WTC11 (cell line): ENCODE measurements at regions not wholly inside any gene's neighbourhood (a gene's known extent, or its start where the extent isn't known, plus 50 kb on each side); places are given as distances from the start of the nearest gene placed in this dataset.

Source experiments
- ATAC-seq: fragments of 200-7000 bp; cut with Tn5 transposase; 2 replicates; pipeline ENCODE4 v1.10.0; 2021; ENCODE audit warnings: mild to moderate bottlenecking, moderate library complexity
- CTCF ChIA-PET: fragments of 300-600 bp; sonication (Branson Sonifier 250); formaldehyde crosslinking; loops from one replicate; lab custom pipeline; 2021; ENCODE audit warnings: antibody characterized with exemption; lab: Charles Lee
- POLR2A ChIA-PET: fragments of 350-600 bp; sonication (Branson Sonifier 250); formaldehyde crosslinking; loops from one replicate; lab custom pipeline; 2021; ENCODE audit warnings: antibody characterized with exemption; lab: Charles Lee
- DNase-seq: peaks from one replicate; pipeline ENCODE4 v3.0.0; 2021; ENCODE audit warnings: low spot score
- H3K27ac Mint-ChIP-seq: 2 replicates; pipeline ENCODE4 v1.8.0; 2021; ENCODE audit warnings: mixed read lengths
- H3K27me3 Mint-ChIP-seq: 2 replicates; pipeline ENCODE4 v1.8.0; 2021; ENCODE audit warnings: low read depth, mild to moderate bottlenecking, moderate library complexity, mixed read lengths
- H3K36me3 Mint-ChIP-seq: 2 replicates; pipeline ENCODE4 v1.8.0; 2021; ENCODE audit warnings: mixed read lengths
- H3K4me1 Mint-ChIP-seq: 2 replicates; pipeline ENCODE4 v1.8.0; 2022; ENCODE audit warnings: mixed read lengths
- H3K4me3 Mint-ChIP-seq: 2 replicates; pipeline ENCODE4 v1.8.0; 2021; ENCODE audit warnings: mild to moderate bottlenecking, moderate library complexity, mixed read lengths
- H3K9me3 Mint-ChIP-seq: 2 replicates; pipeline ENCODE4 v1.8.0; 2021; ENCODE audit warnings: mixed read lengths
- ATF3 ChIP-seq: sonication (generic); formaldehyde crosslinking; conservative IDR thresholded peaks from 2 replicates; pipeline ENCODE4 v1.8.1; 2022; ENCODE audit warnings: mild to moderate bottlenecking, missing genetic modification reagents
- CREM ChIP-seq: sonication (generic); formaldehyde crosslinking; IDR thresholded peaks from 2 replicates; pipeline ENCODE4 v1.8.1; 2022; ENCODE audit warnings: mild to moderate bottlenecking, missing genetic modification reagents, moderate library complexity
- E2F4 ChIP-seq: sonication (generic); formaldehyde crosslinking; IDR thresholded peaks from 2 replicates; pipeline ENCODE4 v1.8.1; 2022; ENCODE audit warnings: low read depth, mild to moderate bottlenecking, moderate library complexity, missing genetic modification reagents, borderline replicate concordance
- FOXP1 ChIP-seq: sonication (generic); formaldehyde crosslinking; IDR thresholded peaks from 2 replicates; pipeline ENCODE4 v1.8.0; 2022; ENCODE audit warnings: missing genetic modification reagents, mild to moderate bottlenecking, moderate library complexity, borderline replicate concordance
- GABPB1 ChIP-seq: sonication (generic); formaldehyde crosslinking; IDR thresholded peaks from 2 replicates; pipeline ENCODE4 v1.8.1; 2023; ENCODE audit warnings: mild to moderate bottlenecking, missing genetic modification reagents
- HMGA2 ChIP-seq: fragments of 250-450 bp; sonication (Bioruptor Pico); IDR thresholded peaks from 2 replicates; pipeline ENCODE4 v1.4.0; 2021; ENCODE audit warnings: mild to moderate bottlenecking, moderate library complexity
- HMGXB4 ChIP-seq: sonication (generic); formaldehyde crosslinking; IDR thresholded peaks from 2 replicates; pipeline ENCODE4 v1.8.1; 2023; ENCODE audit warnings: mild to moderate bottlenecking, moderate library complexity, missing genetic modification reagents
- MYBL2 ChIP-seq: sonication (generic); formaldehyde crosslinking; IDR thresholded peaks from 2 replicates; pipeline ENCODE4 v1.8.1; 2023; ENCODE audit warnings: mild to moderate bottlenecking, moderate library complexity, missing genetic modification reagents
- NR1H2 ChIP-seq: sonication (generic); formaldehyde crosslinking; IDR thresholded peaks from 2 replicates; pipeline ENCODE4 v1.9.0; 2021; ENCODE audit warnings: mild to moderate bottlenecking, moderate library complexity, missing genetic modification reagents
- SMAD3 ChIP-seq: sonication (generic); formaldehyde crosslinking; IDR thresholded peaks from 2 replicates; pipeline ENCODE4 v1.8.0; 2022; ENCODE audit warnings: missing genetic modification reagents, mild to moderate bottlenecking, borderline replicate concordance
- ZNF138 ChIP-seq: sonication (generic); formaldehyde crosslinking; conservative IDR thresholded peaks from 2 replicates; pipeline ENCODE4 v1.8.1; 2022; ENCODE audit warnings: mild to moderate bottlenecking, moderate library complexity, missing genetic modification reagents
- ZNF219 ChIP-seq: sonication (generic); formaldehyde crosslinking; IDR thresholded peaks from 2 replicates; pipeline ENCODE4 v1.8.0; 2023; ENCODE audit warnings: missing genetic modification reagents, mild to moderate bottlenecking, borderline replicate concordance
- ZNF317 ChIP-seq: sonication (generic); formaldehyde crosslinking; IDR thresholded peaks from 2 replicates; pipeline ENCODE4 v1.8.1; 2023; ENCODE audit warnings: low read depth, mild to moderate bottlenecking, moderate library complexity, missing genetic modification reagents, borderline replicate concordance
- ZNF396 ChIP-seq: fragments of 250-450 bp; sonication (Bioruptor Pico); IDR thresholded peaks from 2 replicates; pipeline ENCODE4 v1.8.0; 2021; ENCODE audit warnings: mild to moderate bottlenecking, moderate library complexity, borderline replicate concordance
- ZNF512 ChIP-seq: sonication (generic); formaldehyde crosslinking; IDR thresholded peaks from 2 replicates; pipeline ENCODE4 v1.8.1; 2022; ENCODE audit warnings: missing genetic modification reagents, borderline replicate concordance
- TF ChIP-seq, protein P1 (sequence below): fragments of 250-450 bp; sonication (Bioruptor Pico); IDR thresholded peaks from 2 replicates; pipeline ENCODE4 v1.9.0; 2021; ENCODE audit warnings: moderate library complexity, mild to moderate bottlenecking, inconsistent platforms, borderline replicate concordance
- TF ChIP-seq, protein P2 (sequence below): fragments of 200-600 bp; IDR thresholded peaks from 2 replicates; pipeline ENCODE4 v1.8.0; 2022; ENCODE audit warnings: antibody characterized with exemption
- TF ChIP-seq, protein P3 (sequence below): sonication (generic); formaldehyde crosslinking; conservative IDR thresholded peaks from 2 replicates; pipeline ENCODE4 v1.8.1; 2023; ENCODE audit warnings: mild to moderate bottlenecking, low read depth, missing genetic modification reagents, moderate library complexity
- TF ChIP-seq, protein P4 (sequence below): sonication (generic); formaldehyde crosslinking; IDR thresholded peaks from 2 replicates; pipeline ENCODE4 v1.8.1; 2023; ENCODE audit warnings: mild to moderate bottlenecking, missing genetic modification reagents, moderate library complexity
- TF ChIP-seq, protein P5 (sequence below): sonication (generic); formaldehyde crosslinking; IDR thresholded peaks from 2 replicates; pipeline ENCODE4 v1.8.1; 2023; ENCODE audit warnings: mild to moderate bottlenecking, missing genetic modification reagents, moderate library complexity

GRCh38 chr20:57791966-57792365 lies 82.2 kb upstream of the PMEPA1 start (continued):
- TF ChIP-seq SMAD3 (no peak), E2F4 (CRISPR knock-in tag) (no peak), ZNF138 (no peak)
- TF ChIP-seq, protein P1, sequence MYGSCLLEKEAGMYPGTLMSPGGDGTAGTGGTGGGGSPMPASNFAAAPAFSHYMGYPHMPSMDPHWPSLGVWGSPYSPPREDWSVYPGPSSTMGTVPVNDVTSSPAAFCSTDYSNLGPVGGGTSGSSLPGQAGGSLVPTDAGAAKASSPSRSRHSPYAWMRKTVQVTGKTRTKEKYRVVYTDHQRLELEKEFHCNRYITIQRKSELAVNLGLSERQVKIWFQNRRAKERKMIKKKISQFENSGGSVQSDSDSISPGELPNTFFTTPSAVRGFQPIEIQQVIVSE (CRISPR knock-in tag) = no peak
- TF ChIP-seq, protein P2, sequence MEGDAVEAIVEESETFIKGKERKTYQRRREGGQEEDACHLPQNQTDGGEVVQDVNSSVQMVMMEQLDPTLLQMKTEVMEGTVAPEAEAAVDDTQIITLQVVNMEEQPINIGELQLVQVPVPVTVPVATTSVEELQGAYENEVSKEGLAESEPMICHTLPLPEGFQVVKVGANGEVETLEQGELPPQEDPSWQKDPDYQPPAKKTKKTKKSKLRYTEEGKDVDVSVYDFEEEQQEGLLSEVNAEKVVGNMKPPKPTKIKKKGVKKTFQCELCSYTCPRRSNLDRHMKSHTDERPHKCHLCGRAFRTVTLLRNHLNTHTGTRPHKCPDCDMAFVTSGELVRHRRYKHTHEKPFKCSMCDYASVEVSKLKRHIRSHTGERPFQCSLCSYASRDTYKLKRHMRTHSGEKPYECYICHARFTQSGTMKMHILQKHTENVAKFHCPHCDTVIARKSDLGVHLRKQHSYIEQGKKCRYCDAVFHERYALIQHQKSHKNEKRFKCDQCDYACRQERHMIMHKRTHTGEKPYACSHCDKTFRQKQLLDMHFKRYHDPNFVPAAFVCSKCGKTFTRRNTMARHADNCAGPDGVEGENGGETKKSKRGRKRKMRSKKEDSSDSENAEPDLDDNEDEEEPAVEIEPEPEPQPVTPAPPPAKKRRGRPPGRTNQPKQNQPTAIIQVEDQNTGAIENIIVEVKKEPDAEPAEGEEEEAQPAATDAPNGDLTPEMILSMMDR = no peak

GRCh38 chr20:57791178-57791962 lies 81.6 kb upstream of the PMEPA1 start:
- TF ChIP-seq, protein P3, sequence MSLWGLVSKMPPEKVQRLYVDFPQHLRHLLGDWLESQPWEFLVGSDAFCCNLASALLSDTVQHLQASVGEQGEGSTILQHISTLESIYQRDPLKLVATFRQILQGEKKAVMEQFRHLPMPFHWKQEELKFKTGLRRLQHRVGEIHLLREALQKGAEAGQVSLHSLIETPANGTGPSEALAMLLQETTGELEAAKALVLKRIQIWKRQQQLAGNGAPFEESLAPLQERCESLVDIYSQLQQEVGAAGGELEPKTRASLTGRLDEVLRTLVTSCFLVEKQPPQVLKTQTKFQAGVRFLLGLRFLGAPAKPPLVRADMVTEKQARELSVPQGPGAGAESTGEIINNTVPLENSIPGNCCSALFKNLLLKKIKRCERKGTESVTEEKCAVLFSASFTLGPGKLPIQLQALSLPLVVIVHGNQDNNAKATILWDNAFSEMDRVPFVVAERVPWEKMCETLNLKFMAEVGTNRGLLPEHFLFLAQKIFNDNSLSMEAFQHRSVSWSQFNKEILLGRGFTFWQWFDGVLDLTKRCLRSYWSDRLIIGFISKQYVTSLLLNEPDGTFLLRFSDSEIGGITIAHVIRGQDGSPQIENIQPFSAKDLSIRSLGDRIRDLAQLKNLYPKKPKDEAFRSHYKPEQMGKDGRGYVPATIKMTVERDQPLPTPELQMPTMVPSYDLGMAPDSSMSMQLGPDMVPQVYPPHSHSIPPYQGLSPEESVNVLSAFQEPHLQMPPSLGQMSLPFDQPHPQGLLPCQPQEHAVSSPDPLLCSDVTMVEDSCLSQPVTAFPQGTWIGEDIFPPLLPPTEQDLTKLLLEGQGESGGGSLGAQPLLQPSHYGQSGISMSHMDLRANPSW (CRISPR knock-in tag) = no peak
- no peak for TF ChIP-seq ZNF317
- TF ChIP-seq ZNF396 (CRISPR knock-in tag) = no peak
- TF ChIP-seq, protein P4, sequence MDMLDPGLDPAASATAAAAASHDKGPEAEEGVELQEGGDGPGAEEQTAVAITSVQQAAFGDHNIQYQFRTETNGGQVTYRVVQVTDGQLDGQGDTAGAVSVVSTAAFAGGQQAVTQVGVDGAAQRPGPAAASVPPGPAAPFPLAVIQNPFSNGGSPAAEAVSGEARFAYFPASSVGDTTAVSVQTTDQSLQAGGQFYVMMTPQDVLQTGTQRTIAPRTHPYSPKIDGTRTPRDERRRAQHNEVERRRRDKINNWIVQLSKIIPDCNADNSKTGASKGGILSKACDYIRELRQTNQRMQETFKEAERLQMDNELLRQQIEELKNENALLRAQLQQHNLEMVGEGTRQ = no peak
- TF ChIP-seq FOXP1 (CRISPR knock-in tag) = no peak
- no peak for TF ChIP-seq ZNF219 (CRISPR knock-in tag)
- TF ChIP-seq NR1H2 (CRISPR knock-in tag) = no peak
- TF ChIP-seq ATF3 (CRISPR knock-in tag) = no peak
- no peak for TF ChIP-seq ZNF512 (CRISPR knock-in tag)
- TF ChIP-seq GABPB1 (CRISPR knock-in tag) = no peak
- no peak for TF ChIP-seq HMGA2 (CRISPR knock-in tag)
- no peak for TF ChIP-seq CREM (CRISPR knock-in tag)
- TF ChIP-seq, protein P5, sequence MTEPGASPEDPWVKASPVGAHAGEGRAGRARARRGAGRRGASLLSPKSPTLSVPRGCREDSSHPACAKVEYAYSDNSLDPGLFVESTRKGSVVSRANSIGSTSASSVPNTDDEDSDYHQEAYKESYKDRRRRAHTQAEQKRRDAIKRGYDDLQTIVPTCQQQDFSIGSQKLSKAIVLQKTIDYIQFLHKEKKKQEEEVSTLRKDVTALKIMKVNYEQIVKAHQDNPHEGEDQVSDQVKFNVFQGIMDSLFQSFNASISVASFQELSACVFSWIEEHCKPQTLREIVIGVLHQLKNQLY (CRISPR knock-in tag) = no peak
- no peak for TF ChIP-seq MYBL2
- no peak for TF ChIP-seq HMGXB4 (CRISPR knock-in tag)
- no peak overlapping the region for H3K27ac Mint-ChIP-seq
- no peaks in the 10 kb centered on the region for H3K36me3 Mint-ChIP-seq
- ATAC-seq (no peak), DNase-seq (no peak)
- peaks cover 8% of the 10 kb centered on the region for H3K9me3 Mint-ChIP-seq
- H3K27me3 Mint-ChIP-seq = peaks cover 6% of the 10 kb centered on the region; the same call in 1 of the 2 replicates
- ChIA-PET POLR2A (no interaction called here), CTCF (interaction anchor here (2.1 kb wide), 1 partner anchor 169 kb away, joined by 6 read pairs; no protein-coding TSS in a partner anchor)
- no peak overlapping the region for H3K4me3 Mint-ChIP-seq
- peaks cover 9% of the 10 kb centered on the region for H3K4me1 Mint-ChIP-seq
